GM19099 (cell line): ENCODE measurements at regions not wholly inside any gene's neighbourhood (a gene's known extent, or its start where the extent isn't known, plus 50 kb on each side); places are given as distances from the start of the nearest gene placed in this dataset.

Experiments
- POLR2A ChIP-seq: IDR thresholded peaks from 3 replicates; pipeline ENCODE4 v1.6.1; 2011; ENCODE audit warnings: low read depth; ENCODE audit not compliant: insufficient read length; ENCODE audit errors: extremely low read depth

- TF ChIP-seq POLR2A: no peak
Measured at GRCh38 chr1:148315071-148315811, 163.2 kb upstream of the NBPF11 start.

- no peak for TF ChIP-seq POLR2A
Measured at GRCh38 chr1:148310807-148311206, 158.7 kb upstream of the NBPF11 start.

GRCh38 chr1:148309940-148310500, 157.9 kb upstream of the NBPF11 start:
- TF ChIP-seq POLR2A: no peak

GRCh38 chr1:148308832-148309458, 156.9 kb upstream of the NBPF11 start:
- TF ChIP-seq POLR2A: no peak

GRCh38 chr1:148307583-148308185, 155.6 kb upstream of the NBPF11 start:
- TF ChIP-seq POLR2A: no peak

- TF ChIP-seq POLR2A: no peak
Measured at GRCh38 chr1:148296511-148296910, 144.4 kb upstream of the NBPF11 start.

GRCh38 chr1:148294116-148294807, 142.2 kb upstream of the NBPF11 start:
- no peak for TF ChIP-seq POLR2A

GRCh38 chr1:148293651-148294050, 141.6 kb upstream of the NBPF11 start:
- TF ChIP-seq POLR2A: no peak

GRCh38 chr1:148292915-148293314, 140.8 kb upstream of the NBPF11 start:
- no peak for TF ChIP-seq POLR2A

GRCh38 chr1:148290881-148291280, 138.8 kb upstream of the NBPF11 start:
- no peak for TF ChIP-seq POLR2A

- TF ChIP-seq POLR2A: no peak
Measured at GRCh38 chr1:148289647-148290046, 137.6 kb upstream of the NBPF11 start.

GRCh38 chr1:148264374-148265276, 112.5 kb upstream of the NBPF11 start:
- TF ChIP-seq POLR2A: no peak

- no peak for TF ChIP-seq POLR2A
Measured at GRCh38 chr1:148263906-148264255, 111.8 kb upstream of the NBPF11 start.
